ENCODE measurements at regions not wholly inside any gene's neighbourhood (a gene's known extent, or its start where the extent isn't known, plus 50 kb on each side); places are given as distances from the start of the nearest gene placed in this dataset.
A peak's percentile ranks its signal among the peaks of the same experiment; 100 is the strongest.

- H3K9me2 ChIP-seq (ENCODE audit: insufficient read depth) = no peaks in the 10 kb centered on the region
- H2AFZ ChIP-seq (ENCODE audit: low read depth, low read length, poor library complexity, severe bottlenecking) = peak overlapping the region; percentile 5
- intact Hi-C loops (cut with micrococcal nuclease) = no loop called here
- no peak overlapping the region for H3K4me3 ChIP-seq (replicated peaks in 1 of 2; ENCODE audit: low read depth in 1 of 2, low read length in 2 of 2)
- H3K9ac ChIP-seq (ENCODE audit: low read length) = no peak overlapping the region
- TF ChIP-seq CTCF (IDR thresholded peaks at IDR 0.05 in 2 of 3, conservative IDR thresholded peaks at IDR 0.05 in 1 of 3; ENCODE audit: borderline replicate concordance in 1 of 3, insufficient read depth in 1 of 3, low read depth in 2 of 3, low read length in 2 of 3) (no peak), EZH2 (IDR thresholded peaks at IDR 0.05) (no peak), FOSL1 (IDR thresholded peaks at IDR 0.05; ENCODE audit: low read depth) (peak; percentile 60)
- H3K27ac ChIP-seq (ENCODE audit: low read depth, low read length) = no peak overlapping the region
- DNase-seq (ENCODE audit: low read depth, low spot score) = no peak
- no peak for ATAC-seq
- H3K79me2 ChIP-seq (ENCODE audit: insufficient read depth, low read length) = no peaks in the 10 kb centered on the region
- no peaks in the 10 kb centered on the region for H3K36me3 ChIP-seq (ENCODE audit: control insufficient read depth in 1 of 2, insufficient read depth in 2 of 2, low read length in 2 of 2)
- RAD21 ChIA-PET (ENCODE audit: low non-redundant PET in 1 of 2, low total read pairs in 2 of 2, uncharacterized antibody in 2 of 2, unreplicated experiment in 2 of 2) = no interaction called here
- no peaks in the 10 kb centered on the region for H3K9me3 ChIP-seq (ENCODE audit: control insufficient read depth in 1 of 2, insufficient read depth in 1 of 2, low read depth in 1 of 2, low read length in 2 of 2)
- H3K4me2 ChIP-seq (ENCODE audit: low read length) = peak overlapping the region; percentile 18; the same call in 1 of the 2 replicates
- BruUV-seq (replicated peaks) = no TSS peak
- POLR2A ChIA-PET = no interaction called here
- no peaks in the 10 kb centered on the region for H3K27me3 ChIP-seq (ENCODE audit: insufficient read depth, low read length)
- CTCF ChIA-PET = no interaction called here
- H3K4me1 ChIP-seq (ENCODE audit: control insufficient read depth in 1 of 2, insufficient read depth in 2 of 2, low read length in 2 of 2) = peaks cover 0 to 8% of the 10 kb centered on the region in 2 experiments; a peak in 2 of 4 replicates
- no peaks in the 10 kb centered on the region for H4K20me1 ChIP-seq (ENCODE audit: insufficient read depth)
These were observed 251.4 kb upstream of the MANEA start for GRCh38 chr6:95325916-95326315.

DNA sequence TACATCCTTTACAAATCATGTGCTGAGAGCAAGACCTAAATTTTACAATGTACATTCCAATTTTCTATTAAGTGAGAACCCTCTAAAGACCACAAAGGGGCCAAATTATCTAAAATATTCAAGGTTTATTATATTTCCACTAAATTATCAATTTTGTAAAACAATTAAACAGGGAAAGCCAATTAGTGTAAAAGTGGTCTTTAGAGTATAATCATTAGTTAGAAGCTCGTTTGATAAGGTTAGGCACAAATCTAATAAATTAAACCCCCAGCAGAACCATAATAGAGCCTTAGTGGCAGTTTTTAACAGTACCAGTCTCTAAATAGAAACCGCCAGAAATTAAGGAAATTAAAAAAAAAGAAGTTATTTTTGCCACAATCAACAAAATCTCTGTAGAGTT lies 249.1 kb upstream of the MANEA start:
- Histone ChIP-seq H3K4me1 (ENCODE audit: control insufficient read depth in 1 of 2, insufficient read depth in 2 of 2, low read length in 2 of 2) (peaks cover 0 to 8% of the 10 kb centered on the region in 2 experiments; a peak in 2 of 4 replicates), H3K27ac (ENCODE audit: low read depth, low read length) (no peak overlapping the region), H3K79me2 (ENCODE audit: insufficient read depth, low read length) (no peaks in the 10 kb centered on the region), H3K36me3 (ENCODE audit: control insufficient read depth in 1 of 2, insufficient read depth in 2 of 2, low read length in 2 of 2) (no peaks in the 10 kb centered on the region), H4K20me1 (ENCODE audit: insufficient read depth) (no peaks in the 10 kb centered on the region), H3K4me3 (replicated peaks in 1 of 2; ENCODE audit: low read depth in 1 of 2, low read length in 2 of 2) (no peak overlapping the region), H3K27me3 (ENCODE audit: insufficient read depth, low read length) (no peaks in the 10 kb centered on the region), H3K9ac (ENCODE audit: low read length) (no peak overlapping the region), H3K9me3 (ENCODE audit: control insufficient read depth in 1 of 2, insufficient read depth in 1 of 2, low read depth in 1 of 2, low read length in 2 of 2) (no peaks in the 10 kb centered on the region), H2AFZ (ENCODE audit: low read depth, low read length, poor library complexity, severe bottlenecking) (no peak overlapping the region), H3K9me2 (ENCODE audit: insufficient read depth) (no peaks in the 10 kb centered on the region), H3K4me2 (ENCODE audit: low read length) (no peak overlapping the region)
- BruUV-seq (replicated peaks) = no TSS peak
- intact Hi-C loops (cut with micrococcal nuclease) = no loop called here
- DNase-seq (ENCODE audit: low read depth, low spot score) (no peak), ATAC-seq (no peak)
- POLR2A ChIA-PET = no interaction called here
- CTCF ChIA-PET = no interaction called here
- RAD21 ChIA-PET (ENCODE audit: low non-redundant PET in 1 of 2, low total read pairs in 2 of 2, uncharacterized antibody in 2 of 2, unreplicated experiment in 2 of 2) = no interaction called here
- no peak for TF ChIP-seq CBX3 (IDR thresholded peaks at IDR 0.05; ENCODE audit: low read depth)
- TF ChIP-seq ELF1 (IDR thresholded peaks at IDR 0.05; ENCODE audit: borderline replicate concordance, low read depth) = no peak
- no peak for TF ChIP-seq RAD21 (IDR thresholded peaks at IDR 0.05; ENCODE audit: low read depth)
- no peak for TF ChIP-seq YY1 (IDR thresholded peaks at IDR 0.05; ENCODE audit: extremely low read depth, insufficient replicate concordance, low read depth, low read length)
- TF ChIP-seq, protein P1, sequence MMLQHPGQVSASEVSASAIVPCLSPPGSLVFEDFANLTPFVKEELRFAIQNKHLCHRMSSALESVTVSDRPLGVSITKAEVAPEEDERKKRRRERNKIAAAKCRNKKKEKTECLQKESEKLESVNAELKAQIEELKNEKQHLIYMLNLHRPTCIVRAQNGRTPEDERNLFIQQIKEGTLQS (IDR thresholded peaks at IDR 0.05) = no peak
- TF ChIP-seq, protein P2, sequence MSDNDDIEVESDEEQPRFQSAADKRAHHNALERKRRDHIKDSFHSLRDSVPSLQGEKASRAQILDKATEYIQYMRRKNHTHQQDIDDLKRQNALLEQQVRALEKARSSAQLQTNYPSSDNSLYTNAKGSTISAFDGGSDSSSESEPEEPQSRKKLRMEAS (IDR thresholded peaks at IDR 0.05) = no peak
- no peak for TF ChIP-seq EZH2 (IDR thresholded peaks at IDR 0.05)
- no peak for TF ChIP-seq POLR2A (IDR thresholded peaks at IDR 0.05; ENCODE audit: borderline replicate concordance, extremely low read depth, insufficient read depth, insufficient read length)
- TF ChIP-seq ZNF274 (IDR thresholded peaks at IDR 0.05; ENCODE audit: low read depth, low read length) = no peak
- no peak for TF ChIP-seq JUND (IDR thresholded peaks at IDR 0.05)
- TF ChIP-seq CEBPB (IDR thresholded peaks at IDR 0.05; ENCODE audit: low read depth) = no peak
- TF ChIP-seq ZBTB33 (IDR thresholded peaks at IDR 0.05; ENCODE audit: extremely low read depth, insufficient replicate concordance, low read length) = no peak
- no peak for TF ChIP-seq SIN3A (IDR thresholded peaks at IDR 0.05; ENCODE audit: low read depth)
- no peak for TF ChIP-seq SP1 (IDR thresholded peaks at IDR 0.05; ENCODE audit: low read depth)
- no peak for TF ChIP-seq TCF7L2 (IDR thresholded peaks at IDR 0.05; ENCODE audit: borderline replicate concordance, extremely low read depth, insufficient read depth, insufficient read length)
- TF ChIP-seq SRF (IDR thresholded peaks at IDR 0.05; ENCODE audit: low read depth) = no peak
- TF ChIP-seq FOSL1 (IDR thresholded peaks at IDR 0.05; ENCODE audit: low read depth) = no peak
- TF ChIP-seq POLR2AphosphoS5 (IDR thresholded peaks at IDR 0.05; ENCODE audit: low read depth, low read length) = no peak
